ENCODE measurements at regions not wholly inside any gene's neighbourhood (a gene's known extent, or its start where the extent isn't known, plus 50 kb on each side); places are given as distances from the start of the nearest gene placed in this dataset.

GRCh38 chr16:59263955-59264354 lies 529.8 kb upstream of the GOT2 start:
- DNase-seq (ENCODE audit: low read depth in 1 of 2, low spot score in 1 of 2): no peak
- in situ Hi-C loops (cut with HindIII; ENCODE audit: low pct_unique_long_range_greater_than_20kb, low sequenced_read_pairs): no loop called here
- no peak for TF ChIP-seq JUND (IDR thresholded peaks at IDR 0.05; ENCODE audit: low read depth)

- DNase-seq (ENCODE audit: low read depth in 1 of 2, low spot score in 1 of 2): no peak
- no peak for TF ChIP-seq JUND (IDR thresholded peaks at IDR 0.05; ENCODE audit: low read depth)
- in situ Hi-C loops (cut with HindIII; ENCODE audit: low pct_unique_long_range_greater_than_20kb, low sequenced_read_pairs): no loop called here
These were observed 526.8 kb upstream of the GOT2 start for GRCh38 chr16:59260892-59261291.

GRCh38 chr16:59259950-59260319 lies 525.8 kb upstream of the GOT2 start:
- TF ChIP-seq JUND (IDR thresholded peaks at IDR 0.05; ENCODE audit: low read depth): no peak
- DNase-seq (ENCODE audit: low read depth in 1 of 2, low spot score in 1 of 2): no peak
- in situ Hi-C loops (cut with HindIII; ENCODE audit: low pct_unique_long_range_greater_than_20kb, low sequenced_read_pairs): no loop called here

GRCh38 chr16:59259074-59259949 lies 525.2 kb upstream of the GOT2 start:
- TF ChIP-seq JUND (IDR thresholded peaks at IDR 0.05; ENCODE audit: low read depth): no peak
- in situ Hi-C loops (cut with HindIII; ENCODE audit: low pct_unique_long_range_greater_than_20kb, low sequenced_read_pairs): no loop called here
- no peak for DNase-seq (ENCODE audit: low read depth in 1 of 2, low spot score in 1 of 2)

GRCh38 chr16:59252317-59252716 lies 518.2 kb upstream of the GOT2 start:
- in situ Hi-C loops (cut with HindIII; ENCODE audit: low pct_unique_long_range_greater_than_20kb, low sequenced_read_pairs): no loop called here
- TF ChIP-seq JUND (IDR thresholded peaks at IDR 0.05; ENCODE audit: low read depth): no peak
- DNase-seq (ENCODE audit: low read depth in 1 of 2, low spot score in 1 of 2): no peak

GRCh38 chr16:59249011-59249410 lies 514.9 kb upstream of the GOT2 start:
- in situ Hi-C loops (cut with HindIII; ENCODE audit: low pct_unique_long_range_greater_than_20kb, low sequenced_read_pairs): no loop called here
- TF ChIP-seq JUND (IDR thresholded peaks at IDR 0.05; ENCODE audit: low read depth): no peak
- no peak for DNase-seq (ENCODE audit: low read depth in 1 of 2, low spot score in 1 of 2)

GRCh38 chr16:59242556-59242955 lies 508.4 kb upstream of the GOT2 start:
- no peak for TF ChIP-seq JUND (IDR thresholded peaks at IDR 0.05; ENCODE audit: low read depth)
- no peak for DNase-seq (ENCODE audit: low read depth in 1 of 2, low spot score in 1 of 2)
- in situ Hi-C loops (cut with HindIII; ENCODE audit: low pct_unique_long_range_greater_than_20kb, low sequenced_read_pairs): no loop called here

- no peak for DNase-seq (ENCODE audit: low read depth in 1 of 2, low spot score in 1 of 2)
- in situ Hi-C loops (cut with HindIII; ENCODE audit: low pct_unique_long_range_greater_than_20kb, low sequenced_read_pairs): no loop called here
These were observed 504.1 kb upstream of the GOT2 start for GRCh38 chr16:59238246-59238645.

GRCh38 chr16:59236804-59237458 lies 502.8 kb upstream of the GOT2 start:
- TF ChIP-seq JUND (IDR thresholded peaks at IDR 0.05; ENCODE audit: low read depth): no peak
- DNase-seq (ENCODE audit: low read depth in 1 of 2, low spot score in 1 of 2): no peak
- in situ Hi-C loops (cut with HindIII; ENCODE audit: low pct_unique_long_range_greater_than_20kb, low sequenced_read_pairs): no loop called here

More at GRCh38 chr16:59238246-59238645, 504.1 kb upstream of the GOT2 start:
- TF ChIP-seq JUND (IDR thresholded peaks at IDR 0.05; ENCODE audit: low read depth): no peak

GRCh38 chr16:59224401-59224800 lies 490.3 kb upstream of the GOT2 start:
- in situ Hi-C loops (cut with HindIII; ENCODE audit: low pct_unique_long_range_greater_than_20kb, low sequenced_read_pairs): no loop called here
- TF ChIP-seq JUND (IDR thresholded peaks at IDR 0.05; ENCODE audit: low read depth): no peak
- no peak for DNase-seq (ENCODE audit: low read depth in 1 of 2, low spot score in 1 of 2)

GRCh38 chr16:59220011-59220410 lies 485.9 kb upstream of the GOT2 start:
- DNase-seq (ENCODE audit: low read depth in 1 of 2, low spot score in 1 of 2): no peak
- in situ Hi-C loops (cut with HindIII; ENCODE audit: low pct_unique_long_range_greater_than_20kb, low sequenced_read_pairs): no loop called here
- no peak for TF ChIP-seq JUND (IDR thresholded peaks at IDR 0.05; ENCODE audit: low read depth)

GRCh38 chr16:59216291-59216690 lies 482.2 kb upstream of the GOT2 start:
- DNase-seq (ENCODE audit: low read depth in 1 of 2, low spot score in 1 of 2): no peak
- TF ChIP-seq JUND (IDR thresholded peaks at IDR 0.05; ENCODE audit: low read depth): no peak
- in situ Hi-C loops (cut with HindIII; ENCODE audit: low pct_unique_long_range_greater_than_20kb, low sequenced_read_pairs): no loop called here

GRCh38 chr16:59214455-59214854 lies 480.3 kb upstream of the GOT2 start:
- no peak for DNase-seq (ENCODE audit: low read depth in 1 of 2, low spot score in 1 of 2)
- in situ Hi-C loops (cut with HindIII; ENCODE audit: low pct_unique_long_range_greater_than_20kb, low sequenced_read_pairs): no loop called here
- no peak for TF ChIP-seq JUND (IDR thresholded peaks at IDR 0.05; ENCODE audit: low read depth)
